ELF-1 (cell line): ENCODE measurements at regions not wholly inside any gene's neighbourhood (a gene's known extent, or its start where the extent isn't known, plus 50 kb on each side); places are given as distances from the start of the nearest gene placed in this dataset.
"Not testable (repeated sequence)": the region's sequence is repeated elsewhere in the genome, so short reads cannot be mapped to it uniquely, and the experiment has no call there.

Experiments
- DNase-seq: peaks from one replicate; pipeline ENCODE4 v3.0.0-alpha.2; 2016; ENCODE audit warnings: low read depth, low spot score

GRCh38 chr21:10405331-10405730 lies 116.1 kb upstream of the TPTE start:
- not testable (repeated sequence) for DNase-seq

DNA sequence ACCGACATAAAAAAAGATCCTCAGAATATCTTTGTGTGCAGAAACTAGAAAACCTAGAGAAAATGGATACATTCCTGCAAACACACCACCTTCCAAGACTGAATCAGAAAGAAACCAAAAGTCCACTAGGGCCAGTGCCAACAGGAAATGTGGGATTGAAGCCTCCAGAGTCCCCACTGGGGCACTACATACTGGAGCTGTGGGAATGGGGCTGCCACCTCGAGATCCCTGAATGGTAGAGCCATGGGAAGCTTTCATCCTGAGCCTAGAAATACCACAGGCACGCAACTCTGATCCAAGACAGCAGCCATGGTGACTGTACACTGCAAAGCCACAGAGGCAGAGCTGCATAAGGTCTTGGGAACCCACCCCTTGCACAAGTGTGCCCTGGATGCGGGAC lies 111.6 kb upstream of the TPTE start:
- DNase-seq, result not testable (repeated sequence)

GRCh38 chr21:10410354-10410929 lies 110.9 kb upstream of the TPTE start:
- not testable (repeated sequence) for DNase-seq

DNA sequence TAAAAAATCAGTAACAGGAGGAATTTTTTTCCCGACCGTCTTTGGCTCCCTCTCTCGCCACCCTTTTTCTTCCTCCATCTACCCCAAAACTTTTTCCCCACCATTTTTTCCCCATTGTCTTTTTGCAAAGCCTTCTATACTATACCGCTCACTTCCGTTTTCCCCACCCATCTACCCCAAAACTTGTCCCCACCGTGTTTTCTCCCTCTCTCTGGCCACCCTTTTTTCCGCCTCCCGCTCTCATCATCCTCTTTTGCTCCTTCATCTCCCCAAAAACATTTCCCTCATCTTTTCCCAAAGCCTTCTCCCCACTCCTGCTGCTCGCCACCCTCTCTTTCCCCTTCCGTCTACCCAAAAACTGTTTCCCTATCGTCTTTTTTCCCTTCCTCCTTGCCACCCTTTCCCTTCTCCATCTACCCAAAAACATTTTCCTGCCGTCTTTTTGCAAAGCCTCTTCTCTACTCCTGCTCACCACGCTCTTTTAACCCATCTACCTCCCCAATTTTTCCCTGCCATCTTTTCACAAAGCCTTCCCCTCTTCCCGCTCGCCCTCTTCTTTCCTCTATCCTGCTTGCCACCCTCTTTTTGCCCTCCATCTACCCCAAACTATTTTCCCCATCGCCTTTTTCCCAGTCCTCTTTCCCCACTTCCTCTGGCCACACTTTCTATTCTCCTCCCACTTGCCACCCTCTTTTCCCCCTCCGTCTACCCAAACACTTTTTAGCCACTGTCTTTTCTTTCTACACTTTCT lies 109.4 kb upstream of the TPTE start:
- DNase-seq, result not testable (repeated sequence)

- not testable (repeated sequence) for DNase-seq
Observed at GRCh38 chr21:10412928-10413246, 108.5 kb upstream of the TPTE start.

DNA sequence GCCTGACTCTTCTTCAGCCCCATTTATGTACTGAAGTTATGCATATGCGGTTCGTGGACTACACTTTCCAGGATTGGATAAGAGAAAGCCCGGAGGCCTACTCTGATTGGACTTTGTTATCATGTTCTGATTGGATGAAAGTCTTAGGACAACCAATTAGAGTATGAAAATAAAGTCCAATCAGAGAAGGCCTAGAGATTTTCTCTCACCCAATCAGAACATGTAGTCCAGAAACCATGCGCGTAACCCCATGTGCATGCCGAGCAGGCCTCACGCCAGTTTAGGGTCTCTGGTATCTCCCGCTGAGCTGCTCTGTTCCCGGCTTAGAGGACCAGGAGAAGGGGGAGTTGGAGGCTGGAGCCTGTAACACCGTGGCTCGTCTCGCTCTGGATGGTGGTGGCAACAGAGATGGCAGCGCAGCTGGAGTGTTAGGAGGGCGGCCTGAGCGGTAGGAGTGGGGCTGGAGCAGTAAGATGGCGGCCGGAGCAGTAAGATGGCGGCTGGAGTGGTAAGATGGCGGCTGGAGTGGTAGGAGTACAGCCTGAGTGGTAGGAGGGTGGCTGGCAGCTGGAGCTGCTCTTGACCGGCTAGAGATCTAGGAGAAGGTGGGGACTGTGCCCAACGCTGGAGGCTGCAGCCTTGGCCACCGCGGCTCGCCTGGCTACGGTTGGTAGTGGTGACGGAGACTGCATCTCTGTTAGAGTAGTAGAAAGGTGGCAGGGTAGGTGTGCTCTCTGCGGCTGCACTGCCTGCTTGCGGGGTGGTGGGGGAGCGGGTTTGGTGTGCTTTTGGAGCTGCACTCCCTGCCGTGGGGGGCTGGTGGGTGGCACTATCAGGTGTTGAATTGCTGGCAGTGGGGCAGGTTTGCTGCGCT lies 107.9 kb upstream of the TPTE start:
- DNase-seq, result peak; percentile 49

DNA sequence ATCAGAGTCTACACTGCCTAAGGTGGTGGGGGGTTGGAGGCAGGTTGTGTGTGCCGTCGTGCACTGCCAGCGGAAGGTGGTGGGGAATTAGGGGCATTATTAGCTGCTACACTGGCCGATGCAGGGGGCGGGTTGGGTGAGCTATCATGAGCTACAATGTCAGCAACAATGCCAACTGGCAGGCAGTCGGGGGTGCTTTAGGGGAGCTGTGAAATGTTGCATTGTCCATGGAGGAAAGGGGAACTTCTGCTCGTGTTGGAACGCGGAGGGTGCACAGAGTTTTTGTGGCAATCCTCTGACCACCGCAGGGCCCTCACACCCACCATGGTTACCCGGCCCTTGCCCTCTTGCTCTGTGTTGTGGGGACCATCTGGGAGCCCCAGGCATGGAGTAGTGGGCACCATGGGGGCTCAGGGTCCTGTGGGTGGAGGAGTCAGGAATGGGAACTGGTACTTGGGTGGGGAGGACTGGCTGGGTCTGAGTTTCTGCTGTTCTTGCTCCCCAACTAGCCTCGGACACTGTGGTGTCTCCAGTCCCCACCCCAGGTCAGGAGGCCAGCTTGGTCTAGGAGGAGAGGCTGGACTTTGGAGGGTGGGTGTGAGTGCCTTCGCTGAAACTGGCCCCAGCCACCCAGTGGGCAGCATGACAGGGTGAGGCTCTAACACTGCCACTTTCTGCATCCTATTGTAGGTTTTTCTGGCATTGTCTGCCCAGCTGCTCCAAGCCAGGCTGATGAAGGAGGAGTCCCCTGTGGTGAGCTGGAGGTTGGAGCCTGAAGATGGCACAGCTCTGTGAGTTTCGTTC lies 107.1 kb upstream of the TPTE start:
- not testable (repeated sequence) for DNase-seq

DNA sequence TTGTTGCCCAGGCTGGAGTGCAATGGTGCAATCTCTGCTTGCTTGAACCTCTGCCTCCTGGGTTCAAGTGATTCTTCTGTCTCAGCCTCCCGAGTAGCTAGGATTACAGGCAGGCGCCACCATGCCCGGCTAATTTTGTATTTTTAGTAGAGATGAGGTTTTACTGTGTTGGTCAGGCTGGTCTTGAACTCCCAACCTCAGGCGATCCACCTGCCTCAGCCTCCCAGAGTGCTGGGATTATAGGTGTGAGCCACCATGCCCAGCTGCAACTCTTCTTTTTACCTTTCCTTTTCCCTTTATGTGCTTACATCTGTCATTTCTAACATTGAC lies 106.5 kb upstream of the TPTE start:
- not testable (repeated sequence) for DNase-seq

GRCh38 chr21:10415456-10415855 lies 105.9 kb upstream of the TPTE start:
- DNase-seq, result not testable (repeated sequence)

- DNase-seq, result not testable (repeated sequence)
Observed at GRCh38 chr21:10415859-10416258, 105.5 kb upstream of the TPTE start.

DNA sequence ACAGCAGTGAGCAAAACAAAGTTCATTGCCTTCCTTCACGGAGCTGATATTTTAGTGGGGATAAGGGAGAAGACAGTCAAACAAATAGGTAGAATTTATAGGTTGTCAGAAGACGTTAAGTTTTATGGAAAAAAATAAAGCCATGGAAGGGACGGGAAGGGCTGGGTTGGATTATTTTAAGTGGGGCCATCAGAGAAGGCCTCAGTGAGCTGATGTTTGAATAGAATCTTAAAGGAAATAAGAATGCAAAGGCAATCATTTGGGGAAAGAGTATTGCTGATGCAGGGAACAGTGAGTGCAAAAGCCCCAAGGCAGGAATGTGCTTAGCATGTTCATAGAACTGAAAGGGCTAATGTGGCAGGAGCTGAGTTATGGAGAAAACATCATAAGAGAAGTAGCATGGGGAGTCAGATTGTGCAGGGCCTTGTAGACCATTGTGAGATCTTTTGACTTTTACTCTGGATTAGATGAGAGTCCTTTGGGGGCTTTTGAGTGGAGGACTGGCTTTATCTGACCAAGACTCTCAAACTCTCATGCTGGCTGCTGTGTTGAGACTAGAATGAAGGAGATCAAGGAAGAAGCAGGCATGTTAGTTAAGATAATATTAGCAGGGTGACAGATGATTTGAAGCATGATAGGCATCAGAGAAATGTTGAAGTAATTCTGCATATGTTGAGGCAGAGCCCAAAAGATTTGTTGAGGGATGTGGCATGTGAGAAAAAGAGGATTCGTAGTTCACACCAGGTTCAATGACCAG lies 104.5 kb upstream of the TPTE start:
- DNase-seq, result not testable (repeated sequence)

DNA sequence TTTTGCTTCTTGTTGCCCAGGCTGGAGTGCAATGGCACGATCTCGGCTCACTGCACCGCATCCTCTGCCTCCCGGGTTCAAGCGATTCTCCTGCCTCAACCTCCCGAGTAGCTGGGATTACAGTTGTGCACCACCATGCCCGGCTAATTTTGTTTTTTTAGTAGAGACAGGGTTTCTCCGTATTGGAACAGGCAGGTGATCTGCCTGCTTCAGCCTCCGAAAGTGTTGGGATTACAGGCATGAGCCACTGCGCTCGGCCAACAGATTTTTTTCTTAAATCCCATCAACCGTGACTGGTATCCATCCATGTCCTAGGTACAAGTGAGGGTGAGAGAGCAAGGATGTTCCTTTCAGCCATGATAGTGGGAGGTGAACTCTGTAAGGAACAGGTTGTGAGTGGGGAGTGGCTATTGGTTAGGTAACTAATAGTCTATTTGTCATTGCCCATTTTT lies 103.8 kb upstream of the TPTE start:
- DNase-seq, result not testable (repeated sequence)

DNA sequence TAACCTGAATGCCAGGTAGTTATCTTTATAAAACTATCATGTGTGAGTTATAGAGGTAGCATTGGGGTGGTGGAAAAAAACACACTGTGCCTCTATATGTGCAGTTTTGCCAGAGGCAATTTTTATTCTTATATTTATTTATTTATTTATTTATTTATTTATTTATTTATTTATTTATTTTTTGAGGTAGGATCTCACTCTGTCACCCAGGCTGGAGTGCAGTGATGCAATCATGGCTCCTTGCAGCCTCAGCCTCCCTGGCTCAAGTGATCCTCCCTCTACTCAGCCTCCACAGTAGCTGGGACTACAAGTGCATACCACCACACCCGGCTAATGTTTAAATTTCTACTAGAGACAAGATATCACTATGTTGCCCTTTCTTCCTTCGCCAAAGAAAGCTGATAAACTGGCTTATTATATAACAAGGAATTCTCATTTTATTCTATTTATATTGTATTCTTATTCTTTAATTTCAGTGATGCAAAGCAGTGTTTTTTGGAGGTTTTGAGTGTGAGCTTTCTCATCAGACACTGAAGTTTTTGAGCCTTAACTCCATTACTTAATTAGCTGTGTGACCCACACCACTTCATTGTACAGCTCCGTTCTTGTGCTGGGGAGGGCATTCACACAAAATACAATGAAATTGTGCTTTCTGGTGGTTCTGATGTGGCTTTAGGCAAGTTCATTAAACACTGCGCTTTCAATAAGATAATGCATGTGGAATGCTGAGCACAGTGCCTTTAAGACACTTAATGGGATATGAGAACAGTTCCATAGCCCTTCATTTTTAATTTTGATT lies 102.9 kb upstream of the TPTE start:
- DNase-seq, result not testable (repeated sequence)

DNA sequence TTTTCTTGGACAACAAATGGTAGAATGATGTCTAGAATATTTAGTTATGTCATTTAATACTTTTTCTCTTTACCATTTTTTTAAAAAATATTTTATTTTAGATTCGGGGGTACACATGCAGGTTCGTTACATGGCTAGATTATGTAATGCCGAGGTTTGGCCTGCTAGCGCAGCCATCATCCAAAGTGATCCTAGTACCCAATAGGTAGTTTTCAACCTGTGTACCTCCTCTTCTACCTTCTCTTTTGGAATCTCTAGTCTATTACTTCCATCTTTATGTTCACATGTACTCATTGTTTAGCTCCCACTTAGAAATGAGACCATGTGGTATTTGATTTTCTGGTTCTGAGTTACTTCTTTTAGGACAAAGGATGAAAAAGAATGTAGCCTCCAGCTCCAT lies 100.2 kb upstream of the TPTE start:
- DNase-seq, result not testable (repeated sequence)

DNA sequence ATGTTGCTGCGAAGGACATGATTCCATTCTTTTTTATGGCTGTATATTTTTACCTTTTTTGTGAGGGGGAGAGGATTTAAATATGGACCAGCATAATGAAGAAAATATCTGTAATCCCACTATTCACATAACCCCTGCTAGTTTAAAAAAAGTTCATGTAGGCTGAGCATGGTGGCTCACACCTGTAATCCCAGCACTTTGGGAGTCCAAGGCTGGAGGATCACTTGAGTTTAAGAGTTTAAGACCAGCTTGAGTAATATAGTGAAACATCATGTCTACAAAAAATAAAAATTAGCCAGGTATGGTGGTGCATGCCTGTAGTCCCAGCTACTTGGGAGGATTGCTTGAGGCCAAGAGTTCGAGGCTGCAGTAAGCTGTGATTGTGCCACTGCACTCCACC lies 99.8 kb upstream of the TPTE start:
- not testable (repeated sequence) for DNase-seq

DNA sequence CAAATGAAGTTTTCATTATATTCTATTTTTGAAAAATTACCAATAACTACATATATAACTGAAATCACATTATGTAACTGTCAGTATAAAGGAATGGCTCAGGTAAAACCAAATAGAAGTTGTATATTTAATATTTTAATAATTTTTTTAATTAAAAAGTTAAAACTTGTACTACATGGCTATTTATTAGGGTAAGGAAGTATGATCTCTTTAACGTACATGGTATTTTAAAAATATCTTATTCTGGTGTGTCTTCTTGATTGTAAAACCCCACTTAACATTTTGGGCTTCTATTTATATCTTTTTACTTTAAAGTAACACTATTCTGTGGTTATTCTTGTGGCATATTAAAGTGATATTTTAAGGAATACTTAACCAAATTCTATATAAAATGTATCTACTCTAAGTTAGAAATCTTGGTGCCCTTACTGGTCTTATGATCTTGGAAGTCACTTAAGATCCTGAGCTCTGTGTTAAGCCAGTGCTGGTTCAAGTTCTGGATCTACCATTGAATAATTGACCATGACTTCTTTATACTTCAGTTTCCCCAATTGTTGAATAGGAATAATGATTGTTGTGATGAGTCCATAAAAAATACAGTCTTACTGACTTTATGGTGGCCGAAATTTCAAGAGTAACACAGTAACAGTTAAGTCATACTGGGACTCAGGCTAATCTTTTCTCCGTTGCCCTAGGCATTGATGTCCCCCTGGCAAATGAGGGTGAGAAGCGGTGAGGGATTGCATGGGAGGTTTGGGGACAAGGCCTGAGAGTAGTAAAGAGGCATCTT lies 97.1 kb upstream of the TPTE start:
- DNase-seq, result not testable (repeated sequence)

DNA sequence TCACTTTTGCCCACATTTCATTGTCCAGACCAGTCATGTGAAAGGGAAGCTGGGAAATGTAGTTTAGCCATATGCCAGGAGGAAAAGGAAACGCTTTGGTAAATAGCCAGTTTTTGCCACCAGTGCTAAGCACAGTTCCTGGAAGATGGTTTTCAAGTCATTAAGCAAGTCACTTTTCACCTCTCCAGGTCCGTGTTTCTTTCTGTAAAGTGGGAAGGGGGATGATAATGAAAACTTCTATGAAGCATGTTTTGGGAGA lies 96.6 kb upstream of the TPTE start:
- DNase-seq, result not testable (repeated sequence)

DNA sequence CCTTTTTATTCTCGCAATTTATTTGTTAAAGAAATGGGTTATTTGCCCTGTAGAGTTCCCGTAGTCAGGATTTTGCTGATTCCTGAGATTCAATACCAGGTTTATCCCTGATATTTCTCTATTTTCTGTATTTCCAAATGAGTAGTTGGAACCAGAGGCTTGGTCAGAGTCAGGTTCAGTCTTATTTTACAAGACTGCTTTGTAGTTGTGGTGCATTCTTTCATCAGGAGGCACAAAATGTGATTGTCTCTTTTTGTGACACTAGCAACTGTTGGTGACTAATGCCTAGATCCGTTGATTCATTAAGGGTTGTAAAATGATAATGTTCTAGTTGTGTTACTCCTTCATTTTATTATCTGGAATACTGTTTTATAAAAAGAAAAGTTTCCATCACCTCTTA lies 95.5 kb upstream of the TPTE start:
- no peak for DNase-seq

DNA sequence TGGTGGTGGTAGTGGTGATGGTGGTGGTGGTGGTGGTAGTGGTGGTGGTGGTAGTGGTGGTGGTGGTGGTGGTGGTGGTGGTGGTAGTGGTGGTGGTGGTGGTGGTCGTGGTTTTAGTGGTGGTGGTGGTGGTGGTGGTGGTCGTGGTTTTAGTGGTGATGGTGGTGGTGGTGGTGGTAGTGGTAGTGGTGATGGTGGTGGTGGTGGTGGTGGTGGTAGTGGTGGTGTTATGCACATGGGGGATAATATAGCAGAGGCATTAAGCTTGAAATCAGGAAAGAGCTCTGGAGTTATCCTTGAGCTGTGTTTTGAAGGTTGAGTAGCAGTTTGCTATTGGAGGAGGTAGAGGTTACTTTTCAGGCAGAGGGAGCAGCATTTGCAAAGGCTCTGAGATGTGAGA lies 94.6 kb upstream of the TPTE start:
- not testable (repeated sequence) for DNase-seq

DNA sequence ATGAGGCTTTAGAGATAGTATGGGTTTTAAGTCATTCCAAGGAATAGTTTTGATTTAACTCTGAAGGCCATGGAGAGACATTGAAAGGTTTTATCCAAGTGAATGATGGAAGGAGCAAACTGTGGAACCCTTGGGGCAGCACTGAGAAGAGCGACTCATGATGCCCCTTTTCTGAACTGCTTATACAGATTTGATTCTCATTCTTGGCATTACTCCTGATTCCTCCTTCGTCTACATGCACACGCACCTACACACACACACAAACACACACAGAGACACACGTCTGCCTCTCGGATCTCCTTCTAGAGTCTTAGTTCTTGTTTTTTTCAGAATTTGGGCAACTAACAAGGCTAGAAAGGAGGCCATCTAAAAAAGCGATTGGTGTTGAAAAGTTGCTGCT lies 94.1 kb upstream of the TPTE start:
- not testable (repeated sequence) for DNase-seq
